HepG2 (cell line): ENCODE measurements at regions not wholly inside any gene's neighbourhood (a gene's known extent, or its start where the extent isn't known, plus 50 kb on each side); places are given as distances from the start of the nearest gene placed in this dataset.

Experiments
- ATAC-seq: fragments of 200-7000 bp; cut with Tn5 transposase; 3 replicates; pipeline ENCODE4 v1.9.1; 2020; ENCODE audit warnings: mild to moderate bottlenecking, moderate library complexity
- BruUV-seq: library from RNA; stranded (reverse); fragments of 400-500 nt; replicated peaks from 2 replicates; lab custom pipeline; 2021; lab: Mats Ljungman, UMichigan
- CTCF ChIA-PET: fragments of 300-600 bp; formaldehyde crosslinking; extraction: SDS; loops from one replicate; lab custom pipeline; 2021; ENCODE audit warnings: low total read pairs, inconsistent platforms, low intra/inter-chr PET ratio; lab: Yijun Ruan, JAX
- POLR2A ChIA-PET: fragments of 350-600 bp; sonication (Branson Sonifier 250); formaldehyde crosslinking; loops from one replicate; lab custom pipeline; 2020; ENCODE audit warnings: antibody characterized with exemption, inconsistent platforms; lab: Yijun Ruan, JAX
- DNase-seq: peaks from one replicate; pipeline ENCODE4 v3.0.0-alpha.2; 2015; ENCODE audit warnings: low spot score
- FAIRE-seq: peaks from 3 replicates; lab custom pipeline; 2011; peaks lifted over from hg19 to GRCh38; lab: Jason Lieb, UNC
- H2AFZ ChIP-seq: one replicate; pipeline ENCODE4 v1.6.1; 2011; ENCODE audit warnings: low read length, inconsistent platforms
- H3K27ac ChIP-seq: fragments of 300-600 bp; 3 replicates; pipeline ENCODE4 v1.8.0; 2011; ENCODE audit warnings: mixed run types, mild to moderate bottlenecking, mixed read lengths, low read length, inconsistent platforms; ENCODE audit not compliant: insufficient read depth; ENCODE audit errors: extremely low read length
- H3K27me3 ChIP-seq, 2 experiments: fragments of 200-600 bp in 1 of 2; 2 replicates in 1 of 2; 3 replicates in 1 of 2; pipeline versions ENCODE4 v1.6.0 to v1.8.0; 2011; ENCODE audit warnings: low read length in 2 of 2, mild to moderate bottlenecking in 2 of 2, moderate library complexity in 2 of 2, inconsistent platforms in 1 of 2; ENCODE audit not compliant: insufficient read depth in 2 of 2, control insufficient read depth in 1 of 2
- H3K36me3 ChIP-seq, 2 experiments: fragments of 200-600 bp in 1 of 2; replicated peaks in 1 of 2; 2 replicates in 1 of 2; 3 replicates in 1 of 2; pipeline versions ENCODE4 v1.5.1 to v1.8.0; 2011; ENCODE audit warnings: low read length in 2 of 2, inconsistent platforms in 1 of 2; ENCODE audit not compliant: insufficient read depth in 2 of 2, control insufficient read depth in 1 of 2
- H3K4me1 ChIP-seq: 2 replicates; pipeline ENCODE4 v1.5.1; 2012; ENCODE audit warnings: low read length, inconsistent platforms; ENCODE audit not compliant: insufficient read depth
- H3K4me2 ChIP-seq: 2 replicates; pipeline ENCODE4 v1.6.0; 2011; ENCODE audit warnings: low read depth, low read length, inconsistent platforms
- H3K4me3 ChIP-seq, 3 experiments: fragments of 200-600 bp in 1 of 3; sonication (generic), shearing (Covaris generic) in 1 of 3; replicated peaks in 1 of 3; 2 replicates each; pipeline ENCODE4 v1.5.1; 2011 to 2016; ENCODE audit warnings: low read length in 3 of 3, inconsistent platforms in 2 of 3, low read depth in 2 of 3, mild to moderate bottlenecking in 2 of 3, control low read depth in 1 of 3, mixed read lengths in 1 of 3; ENCODE audit not compliant: insufficient read depth in 1 of 3
- H3K79me2 ChIP-seq: one replicate; pipeline ENCODE4 v1.6.1; 2011; ENCODE audit warnings: low read length, inconsistent platforms; ENCODE audit not compliant: insufficient read depth
- H3K9ac ChIP-seq: 2 replicates; pipeline ENCODE4 v1.6.0; 2011; ENCODE audit warnings: mild to moderate bottlenecking, low read depth, low read length, inconsistent platforms; ENCODE audit not compliant: insufficient read depth
- H3K9me3 ChIP-seq: 2 replicates; pipeline ENCODE4 v1.5.1; 2012; ENCODE audit warnings: mild to moderate bottlenecking, low read length
- H4K20me1 ChIP-seq: 2 replicates; pipeline ENCODE4 v1.6.0; 2011; ENCODE audit warnings: inconsistent platforms, mild to moderate bottlenecking, low read length, moderate library complexity; ENCODE audit not compliant: insufficient read depth
- BRCA1 ChIP-seq: sonication (generic); formaldehyde crosslinking; IDR thresholded peaks from 2 replicates; pipeline ENCODE4 v1.4.0; 2020; ENCODE audit warnings: missing genetic modification reagents
- FOXJ3 ChIP-seq: sonication (generic); formaldehyde crosslinking; IDR thresholded peaks from 2 replicates; pipeline ENCODE4 v1.4.0; 2020; ENCODE audit warnings: missing genetic modification reagents, mild to moderate bottlenecking, borderline replicate concordance
- HNRNPH1 ChIP-seq: fragments of 200-400 bp; formaldehyde crosslinking; optimal IDR thresholded peaks from 2 replicates; pipeline ENCODE3; 2017; ENCODE audit warnings: mild to moderate bottlenecking, low read depth, low read length
- MAFF ChIP-seq: IDR thresholded peaks from 2 replicates; pipeline ENCODE4 v1.6.1; 2011; ENCODE audit warnings: low read depth, low read length, improper control_type of control experiment
- MAFK ChIP-seq, 2 experiments: IDR thresholded peaks in 1 of 2; conservative IDR thresholded peaks in 1 of 2; 2 replicates each; pipeline ENCODE4 v1.6.1; 2011; ENCODE audit warnings: improper control_type of control experiment in 2 of 2, low read length in 2 of 2
- MIER2 ChIP-seq: IDR thresholded peaks from 2 replicates; pipeline ENCODE4 v1.6.1; 2016; ENCODE audit warnings: missing biosample characterization, missing genetic modification reagents
- MIER3 ChIP-seq: IDR thresholded peaks from 2 replicates; pipeline ENCODE4 v1.6.1; 2016; ENCODE audit warnings: missing compliant biosample characterization, borderline replicate concordance
- REXO4 ChIP-seq: sonication (generic); formaldehyde crosslinking; IDR thresholded peaks from 2 replicates; pipeline ENCODE4 v1.8.0; 2022; ENCODE audit warnings: missing genetic modification reagents, mild to moderate bottlenecking, borderline replicate concordance
- SRSF1 ChIP-seq: fragments of 200-400 bp; formaldehyde crosslinking; optimal IDR thresholded peaks from 2 replicates; pipeline ENCODE3; 2017; ENCODE audit warnings: mild to moderate bottlenecking, low read depth, low read length, moderate library complexity
- TOPORS ChIP-seq: sonication (generic); formaldehyde crosslinking; IDR thresholded peaks from 2 replicates; pipeline ENCODE4 v1.8.0; 2023; ENCODE audit warnings: mild to moderate bottlenecking, missing genetic modification reagents
- ZMYM4 ChIP-seq: sonication (generic); formaldehyde crosslinking; IDR thresholded peaks from 2 replicates; pipeline ENCODE4 v1.8.1; 2023; ENCODE audit warnings: mild to moderate bottlenecking, missing genetic modification reagents
- ZNF121 ChIP-seq: sonication (generic); formaldehyde crosslinking; IDR thresholded peaks from 2 replicates; pipeline ENCODE4 v1.5.0; 2020; ENCODE audit warnings: mild to moderate bottlenecking, missing genetic modification reagents
- ZNF20 ChIP-seq: sonication (generic); formaldehyde crosslinking; IDR thresholded peaks from 2 replicates; pipeline ENCODE4 v1.4.0; 2020; ENCODE audit warnings: mild to moderate bottlenecking, moderate library complexity, missing genetic modification reagents
- ZNF205 ChIP-seq: IDR thresholded peaks from 2 replicates; pipeline ENCODE4 v1.6.1; 2018; ENCODE audit warnings: missing biosample characterization, missing genetic modification reagents
- ZNF430 ChIP-seq: sonication (generic); formaldehyde crosslinking; IDR thresholded peaks from 2 replicates; pipeline ENCODE4 v1.9.0; 2021; ENCODE audit warnings: mild to moderate bottlenecking, missing genetic modification reagents
- ZNF510 ChIP-seq: sonication (generic); formaldehyde crosslinking; IDR thresholded peaks from 2 replicates; pipeline ENCODE4 v1.4.0; 2020; ENCODE audit warnings: low read depth, mild to moderate bottlenecking, missing genetic modification reagents
- ZNF570 ChIP-seq: sonication (generic); formaldehyde crosslinking; IDR thresholded peaks from 2 replicates; pipeline ENCODE4 v1.4.0; 2020; ENCODE audit warnings: mild to moderate bottlenecking, missing genetic modification reagents, borderline replicate concordance
- ZNF605 ChIP-seq: sonication (generic); formaldehyde crosslinking; IDR thresholded peaks from 2 replicates; pipeline ENCODE4 v1.8.0; 2022; ENCODE audit warnings: mild to moderate bottlenecking, missing genetic modification reagents
- ZNF674 ChIP-seq: sonication (generic); formaldehyde crosslinking; IDR thresholded peaks from 2 replicates; pipeline ENCODE4 v1.5.0; 2020; ENCODE audit warnings: low read depth, mild to moderate bottlenecking, missing genetic modification reagents
- WGBS: methylation state at CpG from one replicate; pipeline ENCODE4 v1.1.6; 2017; ENCODE audit warnings: low lambda C conversion rate; 5-methylcytosine and 5-hydroxymethylcytosine counted together
- in situ Hi-C: cut with HindIII; loops from 2 replicates; pipeline ENCODE4 v1.10.0; 2017; ENCODE audit warnings: low pct_unique_long_range_greater_than_20kb; ENCODE audit not compliant: extremely low pct_ligation_motif_present
- intact Hi-C: fragments of 100-400 bp; cut with micrococcal nuclease; formaldehyde crosslinking; loops from one replicate; pipeline ENCODE4 v1.10.0; 2022; ENCODE audit not compliant: unreplicated experiment

GRCh38 chr6:154611241-154611640 lies 100.8 kb upstream of the CNKSR3 start:
- no TSS peak for BruUV-seq
- Histone ChIP-seq H3K27me3 (no peaks in the 10 kb centered on the region; a peak in 1 of 5 replicates), H3K4me1 (peaks cover 5% of the 10 kb centered on the region; the same call in 1 of the 2 replicates), H3K79me2 (no peaks in the 10 kb centered on the region), H3K9me3 (no peaks in the 10 kb centered on the region), H3K27ac (no peak overlapping the region), H3K4me2 (no peak overlapping the region), H2AFZ (no peak overlapping the region)
- FAIRE-seq = no peak
- intact Hi-C loops = no loop called here
- CTCF ChIA-PET = no interaction called here
- POLR2A ChIA-PET = no interaction called here
- no peak for ATAC-seq
- in situ Hi-C loops = no loop called here
- TF ChIP-seq ZNF121 (CRISPR knock-in tag) = no peak
- no peak for TF ChIP-seq ZNF205 (CRISPR knock-in tag)
- TF ChIP-seq, all 625 proteins: peak for 0
- Histone ChIP-seq H3K4me3 (no peak overlapping the region), H4K20me1 (no peaks in the 10 kb centered on the region), H3K9ac (no peak overlapping the region), H3K36me3 (no peaks in the 10 kb centered on the region)
- 34% methylated on average over 3 of the region's 3 CpGs for WGBS
- no peak for DNase-seq

- Histone ChIP-seq H2AFZ (no peak overlapping the region), H3K4me2 (no peak overlapping the region), H3K4me1 (peaks cover 5% of the 10 kb centered on the region; the same call in 1 of the 2 replicates), H3K9me3 (no peaks in the 10 kb centered on the region), H3K36me3 (no peaks in the 10 kb centered on the region), H4K20me1 (no peaks in the 10 kb centered on the region), H3K4me3 (no peak overlapping the region), H3K9ac (no peak overlapping the region), H3K27me3 (no peaks in the 10 kb centered on the region; a peak in 1 of 5 replicates), H3K79me2 (no peaks in the 10 kb centered on the region), H3K27ac (no peak overlapping the region)
- POLR2A ChIA-PET = no interaction called here
- no peak for TF ChIP-seq REXO4 (CRISPR knock-in tag)
- no peak for TF ChIP-seq ZNF674 (CRISPR knock-in tag)
- TF ChIP-seq MAFF = peak; percentile 89
- TF ChIP-seq BRCA1 (CRISPR knock-in tag) = no peak
- TF ChIP-seq ZNF20 = no peak
- no peak for TF ChIP-seq HNRNPH1
- no peak for TF ChIP-seq ZNF510 (CRISPR knock-in tag)
- TF ChIP-seq SRSF1 = no peak
- TF ChIP-seq MIER3 (CRISPR knock-in tag) = no peak
- TF ChIP-seq ZNF605 (CRISPR knock-in tag) = no peak
- TF ChIP-seq MAFK (conservative IDR thresholded peaks at IDR 0.05 in 1 of 2, IDR thresholded peaks at IDR 0.05 in 1 of 2; ENCODE audit: low read length in 2 of 2) = peak; percentile 88 to 94
- TF ChIP-seq TOPORS (CRISPR knock-in tag) = no peak
- no peak for TF ChIP-seq ZNF570 (CRISPR knock-in tag)
- no peak for TF ChIP-seq ZNF430 (CRISPR knock-in tag)
- no peak for TF ChIP-seq FOXJ3 (CRISPR knock-in tag)
- no peak for TF ChIP-seq ZMYM4
- no peak for TF ChIP-seq MIER2 (CRISPR knock-in tag)
- in situ Hi-C loops = no loop called here
- WGBS = 1% methylated on average over 2 of the region's 2 CpGs
- DNase-seq (no peak), ATAC-seq (no peak), FAIRE-seq (no peak)
- no TSS peak for BruUV-seq
- intact Hi-C loops = no loop called here
- CTCF ChIA-PET = no interaction called here
Measured at GRCh38 chr6:154611847-154612246, 101.4 kb upstream of the CNKSR3 start.
